Neuronal stem cell (in vitro differentiated cells): ENCODE measurements at regions not wholly inside any gene's neighbourhood (a gene's known extent, or its start where the extent isn't known, plus 50 kb on each side); places are given as distances from the start of the nearest gene placed in this dataset.

ENCODE experiments used
- DNase-seq: peaks from one replicate; pipeline ENCODE4 v3.0.0-alpha.2; 2013; ENCODE audit warnings: low spot score
- H2AFZ ChIP-seq: one replicate; pipeline ENCODE4 v1.6.1; 2013; ENCODE audit warnings: mild to moderate bottlenecking, low read length, inconsistent platforms
- H2AK5ac ChIP-seq: 2 replicates; pipeline ENCODE4 v1.6.1; 2013; ENCODE audit warnings: low read depth, mild to moderate bottlenecking, inconsistent platforms, low read length, moderate library complexity, mixed read lengths
- H2BK120ac ChIP-seq: 2 replicates; pipeline ENCODE4 v1.6.1; 2013; ENCODE audit warnings: low read depth, mild to moderate bottlenecking, inconsistent platforms, low read length, moderate library complexity, mixed read lengths
- H2BK12ac ChIP-seq: one replicate; pipeline ENCODE4 v1.6.1; 2013; ENCODE audit warnings: low read length, inconsistent platforms
- H2BK15ac ChIP-seq: 2 replicates; pipeline ENCODE4 v1.6.1; 2013; ENCODE audit warnings: mild to moderate bottlenecking, low read length, inconsistent platforms, mixed read lengths
- H2BK5ac ChIP-seq: one replicate; pipeline ENCODE4 v1.6.1; 2013; ENCODE audit warnings: inconsistent platforms, mild to moderate bottlenecking, low read length, moderate library complexity
- H3K14ac ChIP-seq: one replicate; pipeline ENCODE4 v1.6.1; 2013; ENCODE audit warnings: low read length, inconsistent platforms
- H3K18ac ChIP-seq: 2 replicates; pipeline ENCODE4 v1.6.1; 2013; ENCODE audit warnings: low read length, inconsistent platforms
- H3K23ac ChIP-seq: 2 replicates; pipeline ENCODE4 v1.6.1; 2013; ENCODE audit warnings: low read depth, mild to moderate bottlenecking, mixed read lengths, low read length, inconsistent platforms; ENCODE audit not compliant: poor library complexity
- H3K27ac ChIP-seq: replicated peaks from 3 replicates; pipeline ENCODE4 v1.5.1; 2013; ENCODE audit warnings: low read length, inconsistent platforms
- H3K27me3 ChIP-seq, 3 experiments: 2 replicates each; pipeline ENCODE4 v1.6.1; 2013; ENCODE audit warnings: low read length in 3 of 3, mild to moderate bottlenecking in 2 of 3, inconsistent platforms in 1 of 3, low read depth in 1 of 3, mixed read lengths in 1 of 3, moderate library complexity in 1 of 3; ENCODE audit not compliant: control insufficient read depth in 3 of 3, insufficient read depth in 3 of 3
- H3K36me3 ChIP-seq, 2 donors: replicated peaks in 1 of 2; 2 replicates each; pipeline ENCODE4 v1.6.1; 2013; ENCODE audit warnings: low read length in 2 of 2; ENCODE audit not compliant: control insufficient read depth in 2 of 2, insufficient read depth in 2 of 2
- H3K4ac ChIP-seq: 2 replicates; pipeline ENCODE4 v1.6.1; 2013; ENCODE audit warnings: inconsistent platforms, mild to moderate bottlenecking, low read length, moderate library complexity
- H3K4me1 ChIP-seq, 2 donors: 1 replicate in 1 of 2; 2 replicates in 1 of 2; pipeline ENCODE4 v1.6.1; 2013; ENCODE audit warnings: low read length in 2 of 2, low read depth in 1 of 2; ENCODE audit not compliant: control insufficient read depth in 2 of 2, insufficient read depth in 1 of 2
- H3K4me2 ChIP-seq: one replicate; pipeline ENCODE4 v1.6.1; 2013; ENCODE audit warnings: mild to moderate bottlenecking, low read length, inconsistent platforms; ENCODE audit not compliant: insufficient read depth, poor library complexity, severe bottlenecking
- H3K4me3 ChIP-seq, 2 donors: 2 replicates each; pipeline ENCODE4 v1.5.1; 2013; ENCODE audit warnings: low read length in 2 of 2, mild to moderate bottlenecking in 2 of 2, inconsistent platforms in 1 of 2, moderate library complexity in 1 of 2
- H3K79me1 ChIP-seq: one replicate; pipeline ENCODE4 v1.6.1; 2013; ENCODE audit warnings: low read depth, mild to moderate bottlenecking, inconsistent platforms, low read length, moderate library complexity
- H3K9ac ChIP-seq: one replicate; pipeline ENCODE4 v1.6.1; 2013; ENCODE audit warnings: mild to moderate bottlenecking, low read depth, low read length, inconsistent platforms; ENCODE audit not compliant: poor library complexity
- H3K9me3 ChIP-seq, 2 donors: replicated peaks in 1 of 2; 2 replicates each; pipeline versions ENCODE3 to v1.6.1; 2013; ENCODE audit warnings: low read length in 2 of 2, mild to moderate bottlenecking in 2 of 2, inconsistent platforms in 1 of 2, low read depth in 1 of 2, mixed read lengths in 1 of 2, moderate library complexity in 1 of 2; ENCODE audit not compliant: control insufficient read depth in 2 of 2, insufficient read depth in 1 of 2
- H4K8ac ChIP-seq: one replicate; pipeline ENCODE4 v1.6.1; 2013; ENCODE audit warnings: low read depth, mild to moderate bottlenecking, inconsistent platforms, low read length, moderate library complexity
- H4K91ac ChIP-seq: one replicate; pipeline ENCODE4 v1.6.1; 2013; ENCODE audit warnings: low read length, low read depth, mild to moderate bottlenecking, inconsistent platforms; ENCODE audit not compliant: poor library complexity
- WGBS, 2 donors: extraction: QIAGEN DNeasy Blood & Tissue Kit; methylation state at CpG; one replicate each; pipeline ENCODE4 v1.1.7; 2013; ENCODE audit warnings: missing lambda C conversion rate in 2 of 2, mixed read lengths in 1 of 2; ENCODE audit not compliant: insufficient read length in 2 of 2, insufficient replicate concordance in 1 of 2; ENCODE audit errors: extremely low coverage in 2 of 2; 5-methylcytosine and 5-hydroxymethylcytosine counted together

- Histone ChIP-seq H3K4me2 (no peak overlapping the region), H3K9ac (no peak overlapping the region), H3K36me3 (no peaks in the 10 kb centered on the region), H3K27ac (no peak overlapping the region), H3K4ac (no peak overlapping the region), H2BK5ac (no peak overlapping the region), H3K79me1 (no peaks in the 10 kb centered on the region), H3K4me3 (no peak overlapping the region), H2AFZ (peak overlapping the region; percentile 53), H3K4me1 (no peaks in the 10 kb centered on the region), H3K23ac (no peak overlapping the region), H2BK15ac (no peak overlapping the region), H2BK120ac (no peak overlapping the region), H3K9me3 (no peaks in the 10 kb centered on the region), H2AK5ac (no peak overlapping the region), H2BK12ac (no peak overlapping the region), H3K27me3 (no peaks in the 10 kb centered on the region), H4K91ac (no peak overlapping the region), H4K8ac (no peak overlapping the region), H3K14ac (no peak overlapping the region), H3K18ac (no peak overlapping the region)
- WGBS, 2 donors: no CpG with 5 or more reads among the region's 6 CpGs
- no peak for DNase-seq
These were observed 54.4 kb upstream of the SEC61G start for GRCh38 chr7:54813398-54813797.

GRCh38 chr7:54814401-54814800 lies 55.4 kb upstream of the SEC61G start:
- no peaks in the 10 kb centered on the region for H3K4me1 ChIP-seq
- H3K4ac ChIP-seq: no peak overlapping the region
- H3K23ac ChIP-seq: no peak overlapping the region
- H2BK120ac ChIP-seq: no peak overlapping the region
- no peak for DNase-seq
- H3K18ac ChIP-seq: no peak overlapping the region
- H3K9me3 ChIP-seq: no peaks in the 10 kb centered on the region
- no peak overlapping the region for H2BK15ac ChIP-seq
- no peak overlapping the region for H2AFZ ChIP-seq
- WGBS, 2 donors: no CpG with 5 or more reads among the region's 5 CpGs
- no peaks in the 10 kb centered on the region for H3K27me3 ChIP-seq
- H3K27ac ChIP-seq: no peak overlapping the region
- no peak overlapping the region for H3K4me2 ChIP-seq
- H3K79me1 ChIP-seq: no peaks in the 10 kb centered on the region
- no peak overlapping the region for H2BK5ac ChIP-seq
- H2AK5ac ChIP-seq: no peak overlapping the region
- H3K14ac ChIP-seq: no peak overlapping the region
- H4K91ac ChIP-seq: no peak overlapping the region
- no peak overlapping the region for H4K8ac ChIP-seq
- H2BK12ac ChIP-seq: no peak overlapping the region
- no peak overlapping the region for H3K9ac ChIP-seq
- no peaks in the 10 kb centered on the region for H3K36me3 ChIP-seq
- no peak overlapping the region for H3K4me3 ChIP-seq

- Histone ChIP-seq H3K4me1 (no peaks in the 10 kb centered on the region), H3K14ac (no peak overlapping the region), H3K4me3 (no peak overlapping the region), H2AFZ (no peak overlapping the region), H3K79me1 (no peaks in the 10 kb centered on the region), H3K18ac (no peak overlapping the region), H3K4me2 (no peak overlapping the region), H3K36me3 (no peaks in the 10 kb centered on the region), H2BK5ac (no peak overlapping the region), H3K27ac (no peak overlapping the region), H2AK5ac (no peak overlapping the region), H3K4ac (no peak overlapping the region), H2BK120ac (no peak overlapping the region), H3K9ac (no peak overlapping the region), H2BK12ac (no peak overlapping the region), H3K23ac (no peak overlapping the region), H3K9me3 (no peaks in the 10 kb centered on the region), H4K8ac (no peak overlapping the region), H2BK15ac (no peak overlapping the region), H4K91ac (no peak overlapping the region), H3K27me3 (no peaks in the 10 kb centered on the region)
- no CpG with 5 or more reads among the region's 5 CpGs for WGBS, 2 donors
- DNase-seq: no peak
These were observed 58.1 kb upstream of the SEC61G start for GRCh38 chr7:54817152-54817551.

GRCh38 chr7:54823776-54824175 lies 64.8 kb upstream of the SEC61G start:
- no peaks in the 10 kb centered on the region for H3K36me3 ChIP-seq
- H3K4me1 ChIP-seq: no peaks in the 10 kb centered on the region
- no peak overlapping the region for H3K18ac ChIP-seq
- no peak overlapping the region for H3K23ac ChIP-seq
- DNase-seq: no peak
- H4K91ac ChIP-seq: no peak overlapping the region
- H3K9me3 ChIP-seq: no peaks in the 10 kb centered on the region
- H2BK5ac ChIP-seq: no peak overlapping the region
- peak overlapping the region; percentile 52 for H2AFZ ChIP-seq
- no peak overlapping the region for H3K9ac ChIP-seq
- H3K4ac ChIP-seq: no peak overlapping the region
- H2BK120ac ChIP-seq: no peak overlapping the region
- H2AK5ac ChIP-seq: no peak overlapping the region
- H3K14ac ChIP-seq: no peak overlapping the region
- H3K4me3 ChIP-seq: no peak overlapping the region
- H3K79me1 ChIP-seq: no peaks in the 10 kb centered on the region
- no peak overlapping the region for H3K4me2 ChIP-seq
- H2BK15ac ChIP-seq: no peak overlapping the region
- no peak overlapping the region for H3K27ac ChIP-seq
- no peak overlapping the region for H2BK12ac ChIP-seq
- WGBS, 2 donors: no CpG with 5 or more reads among the region's 5 CpGs
- no peak overlapping the region for H4K8ac ChIP-seq
- no peaks in the 10 kb centered on the region for H3K27me3 ChIP-seq
